ENCODE measurements at regions not wholly inside any gene's neighbourhood (a gene's known extent, or its start where the extent isn't known, plus 50 kb on each side); places are given as distances from the start of the nearest gene placed in this dataset.

DNA sequence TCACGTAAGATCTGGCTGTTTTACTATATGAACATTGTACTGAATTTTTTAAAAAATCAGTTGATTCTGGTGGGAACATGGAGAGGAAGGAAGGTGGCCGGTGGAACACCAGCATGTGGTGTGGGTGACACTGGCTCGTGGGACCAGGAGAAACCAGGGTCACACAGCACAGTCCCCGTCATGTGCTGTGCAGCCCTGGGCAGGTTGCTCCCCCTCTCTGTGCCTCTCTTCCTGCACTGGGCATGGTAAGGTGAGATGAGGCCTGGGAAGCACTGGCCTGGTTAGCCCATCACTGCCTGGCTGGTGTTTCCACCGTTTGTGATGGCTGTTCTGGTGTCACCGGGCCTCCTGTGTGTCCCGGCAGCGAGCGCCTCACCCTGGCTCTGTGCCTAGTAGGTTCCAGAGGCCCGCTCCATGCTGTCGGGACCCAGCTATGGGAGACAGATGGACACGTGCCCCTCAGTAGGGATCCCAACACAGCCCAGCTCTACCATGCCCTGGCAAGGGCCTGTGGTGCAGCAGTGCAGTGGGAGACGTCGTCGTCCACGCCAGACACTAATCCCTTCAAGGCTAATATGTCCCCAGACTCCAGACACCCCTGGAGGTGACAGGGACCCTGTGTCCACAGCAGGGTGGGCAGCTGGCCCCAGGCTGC lies 88.2 kb upstream of the LINC01488 start:
- no peak for DNase-seq (ENCODE audit: low read depth)

DNA sequence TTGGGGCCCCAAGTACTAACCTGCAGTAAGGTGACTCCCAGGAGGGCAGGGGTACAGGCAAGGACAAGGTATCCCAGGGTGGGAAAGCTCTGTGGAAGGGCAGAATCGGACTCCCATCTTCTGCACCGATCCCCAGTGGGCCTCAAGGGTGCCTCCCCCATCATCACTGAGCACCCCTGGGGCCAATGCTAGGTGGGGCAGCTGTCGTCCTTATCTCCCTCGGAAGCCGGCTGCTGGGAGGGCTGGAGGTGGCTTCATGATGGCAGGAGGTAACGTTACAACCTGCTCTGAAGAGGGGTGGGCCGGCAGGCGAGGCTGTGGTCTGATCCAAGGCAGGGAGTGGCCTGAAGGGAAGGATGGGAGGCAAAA lies 87.6 kb upstream of the LINC01488 start:
- DNase-seq (ENCODE audit: low read depth) = no peak

DNA sequence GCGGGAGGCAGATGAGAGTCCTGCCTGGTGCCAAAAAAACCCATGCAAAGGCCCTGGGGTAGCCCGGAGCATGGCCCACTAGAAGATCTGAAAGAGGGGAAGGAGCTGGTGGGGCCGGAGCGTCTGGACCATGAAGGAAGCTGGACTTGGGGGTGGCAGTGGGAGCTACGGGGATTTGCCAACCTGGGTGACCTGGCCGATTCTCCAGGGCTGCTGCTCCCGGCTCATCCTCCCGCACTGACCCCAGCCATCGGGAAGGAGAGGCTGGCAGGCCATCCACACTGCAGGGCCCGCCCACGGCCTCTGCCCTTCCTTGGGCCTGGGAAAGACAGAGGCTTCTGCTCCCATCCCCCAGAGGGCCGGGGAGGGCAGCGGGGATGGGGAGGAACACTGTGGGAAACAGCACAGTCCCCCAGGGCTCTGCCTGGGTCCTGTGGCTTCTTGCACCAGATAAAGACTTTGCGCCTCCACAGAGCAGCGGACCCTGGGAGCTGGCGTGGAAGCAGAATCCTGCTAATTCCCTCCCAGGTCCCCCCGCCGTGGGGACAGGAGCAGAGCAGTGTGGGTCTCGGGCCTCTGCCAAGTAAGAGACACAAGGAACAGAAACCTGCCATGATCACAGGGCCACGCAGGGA lies 87.1 kb upstream of the LINC01488 start:
- no peak for DNase-seq (ENCODE audit: low read depth)

DNA sequence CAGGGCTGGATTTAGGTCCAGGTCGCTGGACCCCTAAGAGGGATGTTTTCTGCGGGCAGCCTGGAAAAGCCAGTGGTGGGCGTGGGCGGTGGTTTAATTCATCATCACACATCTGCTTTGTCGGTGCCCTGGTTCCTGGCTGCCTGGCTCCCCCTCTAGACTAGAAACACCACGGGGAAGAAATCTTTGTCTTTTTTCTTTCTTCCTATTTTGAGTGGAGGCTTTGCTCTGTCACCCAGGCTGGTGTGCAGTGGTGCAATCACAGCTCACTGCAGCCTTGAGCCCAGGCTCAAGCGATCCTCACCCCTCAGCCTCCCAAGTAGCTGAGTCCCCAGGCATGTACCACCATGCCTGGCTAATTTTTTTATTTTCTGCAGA lies 86.6 kb upstream of the LINC01488 start:
- DNase-seq (ENCODE audit: low read depth) = no peak

DNA sequence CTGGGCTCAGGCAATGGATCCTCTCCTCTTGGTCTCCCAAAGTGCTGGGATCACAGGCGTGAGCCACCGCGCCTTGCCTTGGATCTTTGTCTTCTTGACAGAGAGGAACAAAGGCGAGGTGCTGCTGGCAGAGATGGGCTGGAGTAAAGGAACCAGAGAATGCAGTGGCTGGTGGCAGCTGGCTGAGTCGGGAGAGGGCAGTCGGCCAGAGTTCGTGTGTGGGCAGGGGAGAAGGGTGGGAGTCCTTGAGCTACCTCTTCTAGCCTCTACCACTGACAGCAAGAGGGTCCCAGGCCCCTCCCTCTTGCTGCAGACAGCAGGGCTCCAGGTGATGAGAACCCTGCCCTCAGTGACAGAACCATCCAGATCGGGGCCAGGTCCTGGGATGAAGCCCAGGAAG lies 86.2 kb upstream of the LINC01488 start:
- DNase-seq (ENCODE audit: low read depth) = no peak

DNA sequence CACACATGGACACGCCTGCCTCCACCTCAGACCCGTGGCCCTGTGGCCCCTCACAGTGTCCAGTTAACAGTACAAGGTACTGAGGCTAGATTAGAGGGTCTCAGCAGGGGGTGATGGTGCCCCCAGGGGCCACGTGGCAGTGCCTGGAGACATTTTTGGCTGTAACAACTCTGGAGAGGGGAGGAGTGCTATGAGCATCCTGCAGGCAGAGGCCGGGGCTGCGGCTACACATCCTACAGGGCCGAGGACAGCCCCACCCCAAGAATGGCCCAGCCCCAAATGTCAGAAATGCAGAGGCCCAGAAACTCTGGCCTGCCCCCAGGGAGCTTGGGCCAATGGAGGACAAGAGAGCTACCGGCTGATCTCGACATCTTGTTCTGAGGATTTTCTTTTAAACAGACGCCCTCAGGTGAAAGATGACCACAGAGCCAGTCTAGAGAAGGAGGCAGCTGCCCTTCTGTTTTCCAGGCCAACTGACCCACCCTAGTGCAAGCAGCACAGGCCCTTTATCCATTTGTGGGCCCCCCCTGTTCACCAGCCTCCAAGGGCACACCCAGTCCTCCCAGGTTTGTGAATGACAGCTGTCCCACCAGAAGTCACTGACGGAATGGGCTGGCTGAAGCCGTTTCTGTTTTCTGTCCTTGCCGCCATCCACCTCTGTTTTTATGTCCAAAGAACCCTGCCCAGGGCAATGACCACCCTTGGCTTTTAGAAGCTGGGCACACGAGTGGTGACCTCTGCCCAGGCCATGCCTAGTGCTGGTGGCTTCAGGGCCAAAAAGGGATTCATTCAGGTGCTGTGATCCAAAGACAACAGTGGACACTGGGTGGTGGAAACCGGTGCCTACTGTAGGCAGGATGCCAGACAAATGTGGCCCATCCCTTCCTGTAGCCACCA lies 85.2 kb upstream of the LINC01488 start:
- no peak for DNase-seq (ENCODE audit: low read depth)

DNA sequence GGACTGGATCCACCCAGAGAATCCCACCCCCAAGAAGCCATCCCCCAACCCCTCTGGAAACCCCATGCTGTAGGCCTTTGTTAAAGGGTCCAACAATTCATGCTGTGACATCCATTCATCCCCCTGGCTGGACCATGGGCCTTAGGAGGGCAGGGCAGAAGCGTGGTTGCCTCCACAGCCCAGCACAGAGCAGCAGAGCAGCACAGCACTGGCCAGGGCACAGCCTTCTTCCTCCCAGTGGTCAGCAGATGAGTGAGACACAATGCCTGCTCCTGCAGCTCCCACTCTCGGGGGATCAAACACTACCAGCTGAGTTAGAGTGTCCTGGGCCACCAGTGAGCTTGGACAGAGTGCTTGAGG lies 84.5 kb upstream of the LINC01488 start:
- no peak for DNase-seq (ENCODE audit: low read depth)

DNA sequence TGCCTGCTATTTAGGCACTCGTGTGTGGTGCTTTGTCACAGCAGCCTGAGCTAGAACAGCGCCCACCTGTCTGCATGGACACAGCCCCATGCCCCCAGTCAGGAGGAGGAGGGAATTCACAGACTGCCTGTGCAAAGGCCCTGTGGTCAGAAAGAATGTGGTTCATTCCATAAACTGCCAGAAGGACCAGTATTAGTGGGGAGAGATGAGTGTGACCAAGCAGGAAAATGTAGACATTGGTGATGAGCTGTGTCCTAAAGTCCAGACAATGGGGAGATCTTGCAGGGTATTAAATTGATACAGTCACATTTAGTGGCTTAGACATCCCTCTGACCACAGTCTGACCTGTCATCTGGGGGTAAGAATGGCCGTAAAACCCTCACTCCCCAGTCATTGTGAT lies 83.7 kb upstream of the LINC01488 start:
- DNase-seq (ENCODE audit: low read depth) = peak; percentile 12

DNA sequence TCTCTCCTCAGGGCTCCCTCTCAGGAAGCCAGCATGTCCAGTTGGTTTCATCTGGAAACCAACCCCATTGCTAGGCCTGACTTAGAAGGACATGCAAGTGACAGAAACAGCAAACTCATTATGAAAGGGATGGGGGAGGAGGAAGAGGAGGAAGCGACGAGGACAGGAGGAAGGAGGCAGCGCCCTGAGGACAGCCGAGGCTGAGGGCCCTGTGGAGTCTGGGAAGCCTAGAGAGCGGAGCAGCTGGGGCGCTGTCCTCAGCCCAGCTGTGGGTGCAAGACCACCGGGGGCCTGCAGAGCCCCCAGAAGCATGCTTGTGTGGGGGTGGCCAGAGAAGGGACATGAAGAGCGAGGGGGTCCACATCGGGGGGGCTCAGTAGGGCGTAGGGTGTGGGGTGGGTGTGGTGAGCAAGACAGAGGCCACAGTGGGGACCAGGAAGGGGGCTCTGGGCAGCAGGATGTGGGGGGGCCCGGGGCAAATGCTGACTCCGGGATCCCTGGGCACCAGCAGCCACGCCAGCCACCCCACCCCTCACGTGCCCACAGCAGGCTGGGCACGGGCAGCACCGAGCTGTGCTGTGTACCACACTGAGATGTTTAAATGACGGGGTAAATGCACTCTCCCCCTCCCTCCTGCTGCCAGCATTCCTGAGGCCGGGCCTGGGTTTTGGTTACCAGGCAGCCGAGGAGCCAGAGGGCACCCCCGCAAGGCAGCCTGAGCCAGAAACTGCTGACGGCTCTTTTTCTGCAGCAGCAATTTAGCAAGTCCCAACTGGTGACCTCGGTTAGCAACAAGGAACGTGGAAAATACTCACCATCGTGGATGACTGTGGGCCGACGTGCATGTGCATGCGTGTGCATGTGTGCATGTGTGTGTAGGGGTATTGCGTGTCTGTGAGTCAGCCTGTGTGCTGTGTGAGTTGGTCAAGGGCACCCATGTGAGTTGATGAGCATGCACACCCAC lies 82.7 kb upstream of the LINC01488 start:
- peak; percentile 40 for DNase-seq (ENCODE audit: low read depth)

DNA sequence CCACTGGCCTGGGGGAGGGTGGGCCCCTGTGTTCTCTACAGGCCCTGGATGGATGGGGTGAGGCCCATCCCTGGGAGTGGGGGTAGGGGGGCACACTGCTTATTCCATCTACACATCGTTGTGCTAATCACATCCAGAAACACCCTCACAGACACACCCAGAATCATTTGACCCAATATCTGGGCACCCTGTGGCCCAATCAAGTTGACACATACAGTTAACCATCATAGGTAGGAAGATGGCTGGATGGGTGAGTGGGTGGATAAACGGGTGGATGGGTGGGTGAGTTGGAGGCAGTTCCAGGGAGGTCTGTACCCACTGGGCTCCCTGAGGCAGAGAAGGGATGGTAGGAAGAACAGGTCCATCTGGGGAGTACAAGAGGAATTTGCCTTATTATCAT lies 81.3 kb upstream of the LINC01488 start:
- DNase-seq (ENCODE audit: low read depth) = no peak

DNA sequence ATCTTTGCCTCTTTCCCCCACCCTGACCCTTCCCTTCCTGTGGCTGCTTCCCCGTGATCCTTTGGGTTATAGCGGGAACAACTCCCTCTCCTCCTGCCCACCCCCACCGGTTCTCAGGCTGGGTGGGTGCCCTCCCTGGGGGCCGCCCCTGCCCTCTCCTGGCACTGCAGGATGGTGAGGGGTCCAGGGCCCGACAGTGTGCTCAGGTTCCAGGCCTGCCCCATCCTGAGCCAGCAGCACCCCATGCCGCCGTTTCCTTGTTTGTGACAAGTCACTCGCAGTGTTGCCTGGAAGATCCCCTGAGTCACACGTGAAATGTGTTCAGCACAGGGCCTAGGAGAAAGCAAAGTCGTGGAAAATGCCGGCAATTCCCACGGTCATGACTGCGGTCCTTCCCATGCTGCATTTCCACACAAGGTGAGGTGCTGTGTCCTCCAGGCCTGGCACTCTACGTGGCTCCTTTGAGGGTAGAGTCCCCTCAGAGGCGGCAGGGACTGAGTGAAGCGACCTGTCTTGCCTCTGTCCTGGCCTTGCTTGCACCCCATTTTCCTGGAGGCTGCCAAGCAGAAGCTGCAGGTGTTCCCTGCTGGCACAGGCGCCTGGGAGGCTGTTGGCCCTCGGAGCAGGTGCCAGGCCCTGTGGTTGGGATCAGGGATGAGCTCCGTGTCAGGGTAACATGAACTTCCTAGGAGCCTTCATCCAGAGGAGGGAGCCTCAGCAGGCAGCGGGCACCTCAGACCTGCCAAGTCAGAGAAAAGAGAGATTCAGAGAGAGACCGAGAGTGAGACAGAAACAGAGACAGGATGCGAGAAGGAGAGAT lies 80.5 kb upstream of the LINC01488 start:
- no peak for DNase-seq (ENCODE audit: low read depth)

DNA sequence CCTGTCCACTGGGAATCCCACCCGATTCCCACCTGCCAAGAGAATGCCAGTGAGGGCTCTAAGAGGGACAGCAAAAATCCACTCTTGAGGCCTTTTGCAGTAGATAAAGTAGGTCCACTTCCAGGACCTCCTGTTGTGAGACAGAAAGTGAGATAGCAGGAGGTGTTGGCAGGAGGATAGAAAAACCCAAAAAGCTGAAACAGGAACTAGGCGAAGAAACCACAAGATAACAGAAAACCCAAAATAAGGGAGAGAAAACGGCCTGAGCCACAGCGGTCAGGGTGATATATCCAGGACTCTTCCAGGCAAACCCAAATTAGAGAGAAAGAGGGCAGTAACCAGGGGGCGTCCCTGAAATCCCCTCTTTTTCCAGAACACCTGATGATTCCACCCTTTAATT lies 79.7 kb upstream of the LINC01488 start:
- no peak for DNase-seq (ENCODE audit: low read depth)

DNA sequence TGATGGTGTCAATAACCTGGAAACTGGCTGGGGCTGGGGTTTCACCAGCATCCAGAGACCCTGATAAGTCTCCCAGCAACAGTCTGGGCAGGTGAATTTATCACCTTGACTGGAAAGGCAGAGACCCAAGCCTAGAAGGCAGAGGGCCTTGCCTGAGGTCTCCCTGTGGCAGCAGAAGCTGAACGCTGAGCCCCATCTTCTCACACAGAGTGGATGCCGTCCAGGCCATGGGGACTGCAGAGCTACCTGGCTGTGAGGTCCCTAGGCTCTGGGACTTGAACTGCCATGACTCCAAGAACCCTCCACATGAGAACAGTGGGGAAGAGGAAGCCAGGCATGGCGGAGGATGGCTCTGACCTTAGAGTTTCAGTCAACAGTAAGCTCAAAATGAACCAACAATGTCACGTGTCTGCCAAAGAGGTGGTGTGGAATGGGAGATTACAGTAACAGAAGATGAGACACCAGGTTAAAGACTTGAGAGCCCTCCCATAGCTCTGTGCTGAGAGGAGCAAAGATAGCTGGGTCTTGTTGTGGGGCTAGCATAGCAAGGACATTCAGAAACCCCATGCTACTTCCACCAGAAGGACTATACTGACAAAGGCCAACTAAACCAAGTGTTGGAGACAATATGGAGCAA lies 79.1 kb upstream of the LINC01488 start:
- DNase-seq (ENCODE audit: low read depth) = peak; percentile 54

DNA sequence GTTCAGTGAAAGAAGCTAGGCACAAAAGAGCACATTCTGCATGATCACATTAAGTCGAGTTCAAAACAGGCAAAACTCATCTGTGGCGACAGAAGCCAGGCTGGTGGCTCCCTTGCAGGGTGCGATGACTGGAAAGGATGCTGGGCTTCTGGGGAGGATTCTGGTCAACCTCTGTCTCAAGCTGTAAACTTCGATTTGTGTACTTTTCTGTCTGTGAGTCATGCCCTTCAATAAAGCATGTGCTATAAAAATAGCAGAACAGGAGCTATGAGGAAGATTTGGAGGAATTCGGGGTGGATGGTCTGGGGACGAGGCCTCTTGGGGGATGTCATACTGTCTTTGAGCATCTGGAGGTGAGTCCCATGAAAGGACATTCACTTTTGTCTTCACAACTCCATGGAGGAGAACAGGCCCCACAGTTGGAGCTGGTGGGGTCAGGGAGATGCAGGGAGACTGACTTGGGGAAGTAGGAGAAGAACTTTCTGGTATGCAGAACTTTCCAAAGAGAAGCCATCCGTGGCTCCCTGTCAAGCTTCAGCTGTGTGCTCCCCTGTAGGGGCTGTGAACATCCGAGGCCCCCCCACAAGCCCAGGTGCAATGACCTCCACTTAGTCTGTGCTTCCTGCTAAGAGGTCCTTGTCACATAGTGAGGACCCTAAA lies 77.8 kb upstream of the LINC01488 start:
- DNase-seq (ENCODE audit: low read depth) = peak; percentile 45

DNA sequence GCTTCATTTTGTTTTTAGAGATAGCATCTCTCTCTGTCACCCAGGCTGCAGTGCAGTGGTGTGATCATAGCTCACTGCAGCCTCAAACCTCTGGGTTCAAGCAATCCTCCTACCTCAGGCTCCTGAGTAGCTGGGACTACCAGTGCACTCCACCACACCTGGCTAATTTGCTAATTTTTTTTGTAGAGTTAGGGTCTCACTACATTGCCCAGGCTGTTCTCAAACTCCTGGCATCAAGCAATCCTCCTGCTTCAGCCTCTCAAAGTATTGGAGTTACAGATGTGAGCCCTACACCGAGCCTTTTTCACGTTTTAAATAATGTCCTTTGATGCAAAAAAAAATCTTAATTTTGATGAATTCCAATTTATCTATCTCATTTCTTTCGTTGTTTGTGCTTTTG lies 75.4 kb upstream of the LINC01488 start:
- DNase-seq (ENCODE audit: low read depth) = no peak

DNA sequence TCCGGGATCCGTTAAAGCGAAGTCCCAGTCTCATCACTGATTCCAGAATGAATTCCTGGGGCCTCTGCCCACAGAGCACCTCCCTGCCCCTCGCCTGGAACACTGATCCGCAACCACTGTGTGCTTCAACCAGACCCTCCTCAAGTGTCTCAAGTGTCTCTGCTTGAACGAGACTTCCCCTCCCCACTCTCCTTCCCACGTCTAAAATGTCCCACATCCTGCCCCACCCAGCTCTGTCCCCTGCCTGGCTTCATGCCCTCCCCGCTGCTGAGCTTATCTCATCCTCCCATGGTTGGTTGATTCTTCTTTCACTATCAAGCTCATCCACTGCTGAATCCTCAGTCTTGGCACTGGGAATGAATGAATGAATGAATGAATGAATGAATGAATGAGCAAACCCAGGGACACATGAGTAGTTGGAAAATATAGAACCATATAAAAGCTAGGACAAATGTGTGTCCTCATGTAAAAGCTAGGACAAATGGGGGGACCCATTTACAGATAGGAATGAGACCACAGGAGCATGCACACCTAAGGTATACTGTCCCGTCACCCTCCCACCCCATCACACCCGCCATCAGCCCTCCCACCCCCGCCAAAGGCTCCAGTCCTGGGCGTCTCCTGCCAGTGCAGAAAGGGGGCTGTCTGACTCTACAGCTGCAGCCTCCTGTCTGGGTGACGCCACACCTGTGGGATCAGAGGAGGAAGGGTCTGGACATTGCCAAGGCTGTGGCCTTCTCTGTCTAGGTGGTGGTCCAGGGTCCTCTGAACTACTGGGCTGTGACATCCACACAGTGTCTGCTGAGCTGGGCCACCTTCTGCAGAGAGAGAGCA lies 71.4 kb upstream of the LINC01488 start:
- no peak for DNase-seq (ENCODE audit: low read depth)

DNA sequence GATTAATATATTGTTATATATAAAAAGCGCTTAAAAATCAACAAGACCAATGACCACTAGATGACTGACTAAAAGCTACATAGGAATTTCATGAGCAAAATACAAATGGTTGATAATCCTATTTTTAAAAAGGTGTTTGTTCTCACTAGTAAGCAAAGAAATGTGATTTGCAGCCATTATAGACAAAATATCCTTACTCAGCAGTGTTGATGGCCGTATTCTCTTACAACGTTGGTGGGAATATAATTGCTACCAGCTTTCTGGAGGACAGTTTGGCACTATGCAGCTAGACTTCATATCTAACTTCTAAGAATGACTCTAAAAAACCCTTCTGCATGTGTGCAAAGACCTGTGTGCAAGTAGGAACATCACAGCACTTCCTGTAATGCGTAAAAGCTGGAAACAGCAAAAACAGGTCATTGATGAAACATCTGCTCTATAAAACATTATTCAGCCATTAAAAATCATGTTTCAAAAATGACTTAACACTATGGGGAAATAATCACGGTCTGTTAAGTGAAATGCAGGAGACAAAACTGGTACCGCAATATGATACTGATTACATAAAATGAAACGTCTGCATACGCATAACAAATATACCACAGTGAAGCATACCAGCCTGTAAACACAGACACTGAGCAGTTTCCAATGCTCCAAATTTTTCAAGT lies 70.1 kb upstream of the LINC01488 start:
- DNase-seq (ENCODE audit: low read depth) = no peak

DNA sequence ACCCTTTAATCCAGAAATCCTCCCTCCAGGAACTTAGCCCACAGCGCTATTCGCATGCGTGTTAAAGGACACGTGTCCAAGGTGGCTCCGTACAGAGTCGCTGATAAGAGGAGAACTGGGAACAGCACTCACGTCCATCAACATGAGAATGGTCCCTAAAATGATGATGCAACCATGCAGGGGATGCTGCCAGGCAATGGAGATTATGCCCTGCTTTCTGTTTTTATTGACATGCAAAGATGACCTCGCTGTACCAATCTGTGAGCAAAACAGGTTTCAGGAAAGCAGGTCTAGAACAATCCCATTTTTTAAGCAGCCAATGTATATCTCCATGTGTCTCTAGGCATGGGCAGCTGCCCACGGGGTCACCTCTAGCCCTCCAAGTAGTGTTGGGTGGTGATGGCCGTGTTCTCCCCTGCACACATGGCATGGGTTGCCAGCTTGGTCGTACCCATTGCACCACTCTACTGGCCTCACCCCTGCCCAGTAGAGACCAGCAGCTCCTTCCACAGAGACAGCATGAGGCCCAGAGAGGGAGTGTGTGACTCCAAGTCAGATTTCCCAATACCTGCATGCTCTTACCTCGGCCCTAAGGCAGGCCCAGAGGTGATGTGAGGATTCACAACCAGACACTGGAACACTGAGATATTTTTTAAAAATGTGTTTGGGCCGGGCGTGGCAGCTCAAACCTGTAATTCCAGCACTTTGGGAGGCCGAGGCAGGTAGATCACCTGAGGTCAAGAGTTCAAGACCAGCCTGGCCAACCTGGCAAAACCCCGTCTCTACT lies 68.3 kb upstream of the LINC01488 start:
- no peak for DNase-seq (ENCODE audit: low read depth)

All from GM04503 (cell line).